ENCODE measurements at regions not wholly inside any gene's neighbourhood (a gene's known extent, or its start where the extent isn't known, plus 50 kb on each side); places are given as distances from the start of the nearest gene placed in this dataset.

- Histone ChIP-seq H2BK5ac (ENCODE audit: low read length) (no peak overlapping the region), H4K5ac (ENCODE audit: low read length) (no peak overlapping the region), H3K4ac (ENCODE audit: low read depth, low read length) (no peak overlapping the region), H3K4me3 (ENCODE audit: low read length) (no peak overlapping the region), H3K27ac (ENCODE audit: low read depth, low read length) (no peak overlapping the region), H2BK15ac (replicated peaks; ENCODE audit: low read depth) (no peak overlapping the region), H3K79me2 (ENCODE audit: control insufficient read depth, insufficient read depth, low read length) (no peaks in the 10 kb centered on the region), H2BK120ac (ENCODE audit: low read depth, low read length) (no peak overlapping the region), H4K8ac (ENCODE audit: low read depth, low read length) (no peak overlapping the region), H3K79me1 (ENCODE audit: low read length) (no peaks in the 10 kb centered on the region), H3K18ac (ENCODE audit: low read length) (no peak overlapping the region), H3K27me3 (ENCODE audit: insufficient read depth, low read length, poor library complexity) (no peaks in the 10 kb centered on the region), H2AK5ac (ENCODE audit: low read length) (no peak overlapping the region), H3K4me1 (ENCODE audit: control insufficient read depth, low read depth, low read length) (no peaks in the 10 kb centered on the region), H3K4me2 (ENCODE audit: low read length) (no peak overlapping the region), H3K56ac (ENCODE audit: low read length) (no peak overlapping the region), H3K9ac (ENCODE audit: low read length) (no peak overlapping the region), H3K23ac (ENCODE audit: low read length) (no peak overlapping the region), H3K36me3 (ENCODE audit: control insufficient read depth, insufficient read depth, low read length) (no peaks in the 10 kb centered on the region)
- no CpG with 5 or more reads among the region's 3 CpGs for WGBS (ENCODE audit: extremely low coverage, insufficient coverage, low lambda C conversion rate)
- no peak for DNase-seq
Measured at GRCh38 chr19:28886708-28887107, 326.2 kb downstream of the UQCRFS1 start.

GRCh38 chr19:28885965-28886364 lies 327.0 kb downstream of the UQCRFS1 start:
- Histone ChIP-seq H3K9ac (ENCODE audit: low read length) (no peak overlapping the region), H3K23ac (ENCODE audit: low read length) (no peak overlapping the region), H3K27me3 (ENCODE audit: insufficient read depth, low read length, poor library complexity) (no peaks in the 10 kb centered on the region), H3K36me3 (ENCODE audit: control insufficient read depth, insufficient read depth, low read length) (no peaks in the 10 kb centered on the region), H4K8ac (ENCODE audit: low read depth, low read length) (no peak overlapping the region), H2BK5ac (ENCODE audit: low read length) (no peak overlapping the region), H3K4me3 (ENCODE audit: low read length) (no peak overlapping the region), H2BK120ac (ENCODE audit: low read depth, low read length) (no peak overlapping the region), H3K4ac (ENCODE audit: low read depth, low read length) (no peak overlapping the region), H4K5ac (ENCODE audit: low read length) (no peak overlapping the region), H3K18ac (ENCODE audit: low read length) (no peak overlapping the region), H3K27ac (ENCODE audit: low read depth, low read length) (no peak overlapping the region), H3K56ac (ENCODE audit: low read length) (no peak overlapping the region), H2AK5ac (ENCODE audit: low read length) (no peak overlapping the region), H3K4me2 (ENCODE audit: low read length) (no peak overlapping the region), H2BK15ac (replicated peaks; ENCODE audit: low read depth) (no peak overlapping the region), H3K4me1 (ENCODE audit: control insufficient read depth, low read depth, low read length) (no peaks in the 10 kb centered on the region), H3K79me1 (ENCODE audit: low read length) (no peaks in the 10 kb centered on the region), H3K79me2 (ENCODE audit: control insufficient read depth, insufficient read depth, low read length) (no peaks in the 10 kb centered on the region)
- no CpG with 5 or more reads among the region's 4 CpGs for WGBS (ENCODE audit: extremely low coverage, insufficient coverage, low lambda C conversion rate)
- no peak for DNase-seq

GRCh38 chr19:28884786-28885476 lies 328.0 kb downstream of the UQCRFS1 start:
- no peak overlapping the region for H2BK5ac ChIP-seq (ENCODE audit: low read length)
- no peak overlapping the region for H3K9ac ChIP-seq (ENCODE audit: low read length)
- H3K79me2 ChIP-seq (ENCODE audit: control insufficient read depth, insufficient read depth, low read length) = no peaks in the 10 kb centered on the region
- H2AK5ac ChIP-seq (ENCODE audit: low read length) = no peak overlapping the region
- WGBS (ENCODE audit: extremely low coverage, insufficient coverage, low lambda C conversion rate) = no CpG with 5 or more reads among the region's 12 CpGs
- H2BK120ac ChIP-seq (ENCODE audit: low read depth, low read length) = no peak overlapping the region
- no peak overlapping the region for H3K23ac ChIP-seq (ENCODE audit: low read length)
- H4K5ac ChIP-seq (ENCODE audit: low read length) = no peak overlapping the region
- no peak overlapping the region for H3K56ac ChIP-seq (ENCODE audit: low read length)
- DNase-seq = no peak
- H3K4me2 ChIP-seq (ENCODE audit: low read length) = no peak overlapping the region
- H3K79me1 ChIP-seq (ENCODE audit: low read length) = no peaks in the 10 kb centered on the region
- H3K27me3 ChIP-seq (ENCODE audit: insufficient read depth, low read length, poor library complexity) = no peaks in the 10 kb centered on the region
- H2BK15ac ChIP-seq (replicated peaks; ENCODE audit: low read depth) = no peak overlapping the region
- no peak overlapping the region for H3K4ac ChIP-seq (ENCODE audit: low read depth, low read length)
- H3K4me1 ChIP-seq (ENCODE audit: control insufficient read depth, low read depth, low read length) = no peaks in the 10 kb centered on the region
- no peak overlapping the region for H4K8ac ChIP-seq (ENCODE audit: low read depth, low read length)
- no peak overlapping the region for H3K4me3 ChIP-seq (ENCODE audit: low read length)
- H3K36me3 ChIP-seq (ENCODE audit: control insufficient read depth, insufficient read depth, low read length) = no peaks in the 10 kb centered on the region
- H3K27ac ChIP-seq (ENCODE audit: low read depth, low read length) = no peak overlapping the region
- H3K18ac ChIP-seq (ENCODE audit: low read length) = no peak overlapping the region

- Histone ChIP-seq H2BK120ac (ENCODE audit: low read depth, low read length) (no peak overlapping the region), H3K27me3 (ENCODE audit: insufficient read depth, low read length, poor library complexity) (no peaks in the 10 kb centered on the region), H3K79me1 (ENCODE audit: low read length) (no peaks in the 10 kb centered on the region), H3K23ac (ENCODE audit: low read length) (peak overlapping the region; percentile 24), H2BK15ac (replicated peaks; ENCODE audit: low read depth) (no peak overlapping the region), H2AK5ac (ENCODE audit: low read length) (no peak overlapping the region), H3K79me2 (ENCODE audit: control insufficient read depth, insufficient read depth, low read length) (no peaks in the 10 kb centered on the region), H3K27ac (ENCODE audit: low read depth, low read length) (no peak overlapping the region), H3K4me2 (ENCODE audit: low read length) (no peak overlapping the region), H2BK5ac (ENCODE audit: low read length) (no peak overlapping the region), H3K4me3 (ENCODE audit: low read length) (no peak overlapping the region), H4K8ac (ENCODE audit: low read depth, low read length) (no peak overlapping the region), H3K9ac (ENCODE audit: low read length) (no peak overlapping the region), H3K18ac (ENCODE audit: low read length) (no peak overlapping the region), H3K56ac (ENCODE audit: low read length) (no peak overlapping the region), H4K5ac (ENCODE audit: low read length) (no peak overlapping the region), H3K4me1 (ENCODE audit: control insufficient read depth, low read depth, low read length) (no peaks in the 10 kb centered on the region), H3K4ac (ENCODE audit: low read depth, low read length) (no peak overlapping the region), H3K36me3 (ENCODE audit: control insufficient read depth, insufficient read depth, low read length) (no peaks in the 10 kb centered on the region)
- peak; percentile 11 for DNase-seq
- no CpG with 5 or more reads among the region's 9 CpGs for WGBS (ENCODE audit: extremely low coverage, insufficient coverage, low lambda C conversion rate)
Measured at GRCh38 chr19:28883241-28883693, 329.7 kb downstream of the UQCRFS1 start.

DNA sequence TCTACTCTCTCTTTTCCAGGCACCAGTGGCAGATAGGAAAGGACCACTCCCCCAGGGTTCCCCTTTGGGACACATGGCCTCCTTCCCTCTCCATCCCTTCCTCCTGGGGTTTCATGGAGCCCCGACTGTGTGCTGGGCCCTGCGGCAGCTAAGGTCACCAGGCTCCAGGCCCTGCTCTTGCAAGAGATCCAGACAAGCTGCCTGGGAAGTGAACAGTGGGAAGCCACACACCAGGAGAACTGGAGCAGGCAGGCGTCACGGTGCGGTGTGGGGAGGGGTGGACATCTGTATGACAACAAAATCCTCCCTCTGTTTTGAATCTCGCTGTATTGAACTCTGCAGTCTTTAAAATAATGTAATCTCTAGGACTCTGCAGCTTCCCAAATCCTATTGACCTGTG lies 330.1 kb downstream of the UQCRFS1 start:
- Histone ChIP-seq H2BK5ac (ENCODE audit: low read length) (no peak overlapping the region), H3K23ac (ENCODE audit: low read length) (no peak overlapping the region), H3K79me2 (ENCODE audit: control insufficient read depth, insufficient read depth, low read length) (no peaks in the 10 kb centered on the region), H3K9ac (ENCODE audit: low read length) (no peak overlapping the region), H3K79me1 (ENCODE audit: low read length) (no peaks in the 10 kb centered on the region), H3K18ac (ENCODE audit: low read length) (no peak overlapping the region), H3K27ac (ENCODE audit: low read depth, low read length) (no peak overlapping the region), H2BK120ac (ENCODE audit: low read depth, low read length) (no peak overlapping the region), H3K36me3 (ENCODE audit: control insufficient read depth, insufficient read depth, low read length) (no peaks in the 10 kb centered on the region), H3K4ac (ENCODE audit: low read depth, low read length) (no peak overlapping the region), H2AK5ac (ENCODE audit: low read length) (no peak overlapping the region), H3K4me2 (ENCODE audit: low read length) (no peak overlapping the region), H2BK15ac (replicated peaks; ENCODE audit: low read depth) (no peak overlapping the region), H3K27me3 (ENCODE audit: insufficient read depth, low read length, poor library complexity) (no peaks in the 10 kb centered on the region), H4K5ac (ENCODE audit: low read length) (no peak overlapping the region), H4K8ac (ENCODE audit: low read depth, low read length) (no peak overlapping the region), H3K56ac (ENCODE audit: low read length) (no peak overlapping the region), H3K4me3 (ENCODE audit: low read length) (no peak overlapping the region), H3K4me1 (ENCODE audit: control insufficient read depth, low read depth, low read length) (no peaks in the 10 kb centered on the region)
- DNase-seq = no peak
- WGBS (ENCODE audit: extremely low coverage, insufficient coverage, low lambda C conversion rate) = no CpG with 5 or more reads among the region's 6 CpGs

- WGBS (ENCODE audit: extremely low coverage, insufficient coverage, low lambda C conversion rate) = no CpG with 5 or more reads among the region's 8 CpGs
- H4K5ac ChIP-seq (ENCODE audit: low read length) = no peak overlapping the region
- no peak overlapping the region for H3K27ac ChIP-seq (ENCODE audit: low read depth, low read length)
Measured at GRCh38 chr19:28881616-28882015, 331.3 kb downstream of the UQCRFS1 start.

More at GRCh38 chr19:28881616-28882015, 331.3 kb downstream of the UQCRFS1 start:
- Histone ChIP-seq H2BK120ac (ENCODE audit: low read depth, low read length) (no peak overlapping the region), H3K56ac (ENCODE audit: low read length) (no peak overlapping the region), H4K8ac (ENCODE audit: low read depth, low read length) (no peak overlapping the region), H3K27me3 (ENCODE audit: insufficient read depth, low read length, poor library complexity) (no peaks in the 10 kb centered on the region), H2BK15ac (replicated peaks; ENCODE audit: low read depth) (no peak overlapping the region), H2BK5ac (ENCODE audit: low read length) (no peak overlapping the region), H2AK5ac (ENCODE audit: low read length) (no peak overlapping the region), H3K4ac (ENCODE audit: low read depth, low read length) (no peak overlapping the region), H3K18ac (ENCODE audit: low read length) (no peak overlapping the region), H3K79me1 (ENCODE audit: low read length) (no peaks in the 10 kb centered on the region), H3K23ac (ENCODE audit: low read length) (no peak overlapping the region), H3K9ac (ENCODE audit: low read length) (no peak overlapping the region), H3K36me3 (ENCODE audit: control insufficient read depth, insufficient read depth, low read length) (no peaks in the 10 kb centered on the region), H3K4me1 (ENCODE audit: control insufficient read depth, low read depth, low read length) (no peaks in the 10 kb centered on the region), H3K4me3 (ENCODE audit: low read length) (no peak overlapping the region), H3K4me2 (ENCODE audit: low read length) (no peak overlapping the region), H3K79me2 (ENCODE audit: control insufficient read depth, insufficient read depth, low read length) (no peaks in the 10 kb centered on the region)
- no peak for DNase-seq

Measured in mesendoderm (in vitro differentiated cells).